AG04449 (cell line): ENCODE measurements at regions not wholly inside any gene's neighbourhood (a gene's known extent, or its start where the extent isn't known, plus 50 kb on each side); places are given as distances from the start of the nearest gene placed in this dataset.

Experiments
- CTCF ChIA-PET: fragments of 350-600 bp; formaldehyde crosslinking; extraction: SDS; loops from one replicate; lab custom pipeline; 2021; ENCODE audit warnings: antibody characterized with exemption; lab: Yijun Ruan, JAX
- POLR2A ChIA-PET: fragments of 400-600, 350-600 bp; formaldehyde crosslinking; extraction: SDS; loops from one replicate; lab custom pipeline; 2020; ENCODE audit warnings: antibody characterized with exemption, inconsistent platforms; lab: Yijun Ruan, JAX
- DNase-seq: peaks from one replicate; pipeline ENCODE4 v3.0.0-alpha.2; 2010; ENCODE audit warnings: low read depth, low spot score
- H3K4me3 ChIP-seq: 2 replicates; pipeline ENCODE4 v1.5.1; 2011; ENCODE audit warnings: low read depth, mild to moderate bottlenecking, control low read depth, low read length
- CTCF ChIP-seq: IDR thresholded peaks from one replicate; pipeline ENCODE4 v1.5.1; 2011; ENCODE audit warnings: mild to moderate bottlenecking, moderate library complexity, low read length, control low read depth, inconsistent platforms; ENCODE audit not compliant: insufficient read depth; ENCODE audit errors: missing control alignments

GRCh38 chr9:119027901-119028699 lies 341.1 kb downstream of the BRINP1 start:
- TF ChIP-seq CTCF = no peak
- DNase-seq = no peak
- ChIA-PET POLR2A (no interaction called here), CTCF (interaction anchor here (1.6 kb wide), 1 partner anchor 13 kb away, joined by 3 read pairs; no protein-coding TSS in a partner anchor)
- H3K4me3 ChIP-seq = no peak overlapping the region

- CTCF ChIA-PET = no interaction called here
- no peak overlapping the region for H3K4me3 ChIP-seq
- no peak for TF ChIP-seq CTCF
- POLR2A ChIA-PET = no interaction called here
- no peak for DNase-seq
Observed at GRCh38 chr9:119029886-119030285, 339.3 kb downstream of the BRINP1 start.

GRCh38 chr9:119033596-119033995 lies 335.6 kb downstream of the BRINP1 start:
- TF ChIP-seq CTCF = no peak
- H3K4me3 ChIP-seq = no peak overlapping the region
- POLR2A ChIA-PET = no interaction called here
- no peak for DNase-seq
- CTCF ChIA-PET = no interaction called here

GRCh38 chr9:119036969-119037368 lies 332.3 kb downstream of the BRINP1 start:
- CTCF ChIA-PET = no interaction called here
- no peak for DNase-seq
- no peak for TF ChIP-seq CTCF
- H3K4me3 ChIP-seq = no peak overlapping the region
- POLR2A ChIA-PET = no interaction called here

GRCh38 chr9:119043996-119044395 lies 325.2 kb downstream of the BRINP1 start:
- ChIA-PET POLR2A (no interaction called here), CTCF (no interaction called here)
- no peak for DNase-seq
- TF ChIP-seq CTCF = no peak
- H3K4me3 ChIP-seq = no peak overlapping the region

DNA sequence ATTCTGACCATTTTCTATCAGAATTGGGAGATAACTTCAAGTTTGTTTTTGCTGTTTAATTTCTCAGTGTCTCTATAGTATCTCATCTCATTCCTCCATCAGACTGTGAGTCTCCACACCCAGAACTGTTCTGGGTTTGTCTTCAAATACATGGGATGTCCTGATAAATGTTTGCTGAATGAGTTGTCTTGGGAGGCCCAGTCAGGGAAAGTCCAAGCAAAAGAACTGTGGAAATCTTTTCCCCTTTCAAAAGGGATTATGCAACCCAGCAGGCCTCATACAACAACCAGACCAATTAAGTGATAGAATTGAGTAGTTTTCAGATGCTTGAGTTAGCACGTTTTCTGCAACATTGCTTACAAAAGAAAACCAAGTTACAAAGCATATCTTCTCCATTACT lies 324.4 kb downstream of the BRINP1 start:
- no peak for TF ChIP-seq CTCF
- H3K4me3 ChIP-seq = no peak overlapping the region
- POLR2A ChIA-PET = no interaction called here
- DNase-seq = no peak
- CTCF ChIA-PET = no interaction called here
